GM18867 (cell line): ENCODE measurements at regions not wholly inside any gene's neighbourhood (a gene's known extent, or its start where the extent isn't known, plus 50 kb on each side); places are given as distances from the start of the nearest gene placed in this dataset.
"Not testable (repeated sequence)": the region's sequence is repeated elsewhere in the genome, so short reads cannot be mapped to it uniquely, and the experiment has no call there.

Source experiments
- ATAC-seq: cut with Tn5 transposase; IDR thresholded peaks from one replicate; pipeline ENCODE4 v1.9.1; 2021; ENCODE audit warnings: mild to moderate bottlenecking, moderate library complexity; ENCODE audit not compliant: unreplicated experiment

GRCh38 chr21:18705971-18706370 is 302.4 kb upstream of the TMPRSS15 start:
- no peak for ATAC-seq

GRCh38 chr21:18711662-18712061 is 308.1 kb upstream of the TMPRSS15 start:
- ATAC-seq, result no peak

GRCh38 chr21:18715606-18716005 is 312.0 kb upstream of the TMPRSS15 start:
- ATAC-seq, result no peak

- no peak for ATAC-seq
Observed at GRCh38 chr21:18716578-18717138, 313.1 kb upstream of the TMPRSS15 start.

GRCh38 chr21:18722193-18722592 is 318.6 kb upstream of the TMPRSS15 start:
- no peak for ATAC-seq

- no peak for ATAC-seq
Observed at GRCh38 chr21:18723171-18723570, 319.6 kb upstream of the TMPRSS15 start.

- no peak for ATAC-seq
Observed at GRCh38 chr21:18725653-18726052, 322.1 kb upstream of the TMPRSS15 start.

GRCh38 chr21:18741954-18742353 is 338.4 kb upstream of the TMPRSS15 start:
- no peak for ATAC-seq

GRCh38 chr21:18743531-18743930 is 339.9 kb upstream of the TMPRSS15 start:
- ATAC-seq, result no peak

- no peak for ATAC-seq
Observed at GRCh38 chr21:18744840-18745239, 341.3 kb upstream of the TMPRSS15 start.

GRCh38 chr21:18752894-18753293 is 349.3 kb upstream of the TMPRSS15 start:
- ATAC-seq, result not testable (repeated sequence)

- not testable (repeated sequence) for ATAC-seq
Observed at GRCh38 chr21:18756272-18756671, 352.7 kb upstream of the TMPRSS15 start.

- no peak for ATAC-seq
Observed at GRCh38 chr21:18759267-18759666, 355.7 kb upstream of the TMPRSS15 start.

GRCh38 chr21:18759751-18760161 is 356.2 kb upstream of the TMPRSS15 start:
- ATAC-seq, result no peak

GRCh38 chr21:18760247-18760646 is 356.7 kb upstream of the TMPRSS15 start:
- ATAC-seq, result no peak

- ATAC-seq, result no peak
Observed at GRCh38 chr21:18764720-18765119, 361.1 kb upstream of the TMPRSS15 start.

GRCh38 chr21:18769599-18769998 is 366.0 kb upstream of the TMPRSS15 start:
- no peak for ATAC-seq

- no peak for ATAC-seq
Observed at GRCh38 chr21:18771845-18772380, 368.3 kb upstream of the TMPRSS15 start.

- ATAC-seq, result no peak
Observed at GRCh38 chr21:18772404-18772803, 368.8 kb upstream of the TMPRSS15 start.

- ATAC-seq, result no peak
Observed at GRCh38 chr21:18772897-18773296, 369.3 kb upstream of the TMPRSS15 start.

GRCh38 chr21:18776936-18777335 is 373.4 kb upstream of the TMPRSS15 start:
- ATAC-seq, result no peak

- ATAC-seq, result no peak
Observed at GRCh38 chr21:18782721-18783120, 379.1 kb upstream of the TMPRSS15 start.

- ATAC-seq, result no peak
Observed at GRCh38 chr21:18801468-18801867, 397.9 kb upstream of the TMPRSS15 start.
